ES-I3 (cell line): ENCODE measurements at regions not wholly inside any gene's neighbourhood (a gene's known extent, or its start where the extent isn't known, plus 50 kb on each side); places are given as distances from the start of the nearest gene placed in this dataset.

Source experiments
- H3K36me3 ChIP-seq: 2 replicates; pipeline ENCODE4 v1.6.1; 2013; ENCODE audit warnings: mild to moderate bottlenecking, low read length, control low read depth, moderate library complexity; ENCODE audit not compliant: insufficient read depth
- H3K4me1 ChIP-seq: 2 replicates; pipeline ENCODE4 v1.6.1; 2013; ENCODE audit warnings: mild to moderate bottlenecking, control low read depth, low read length; ENCODE audit not compliant: insufficient read depth
- H3K9ac ChIP-seq: 2 replicates; pipeline ENCODE4 v1.6.1; 2013; ENCODE audit warnings: low read depth, mild to moderate bottlenecking, low read length, moderate library complexity
- H3K9me3 ChIP-seq: 2 replicates; pipeline ENCODE4 v1.6.1; 2013; ENCODE audit warnings: mild to moderate bottlenecking, low read length, moderate library complexity; ENCODE audit not compliant: control insufficient read depth, insufficient read depth

DNA sequence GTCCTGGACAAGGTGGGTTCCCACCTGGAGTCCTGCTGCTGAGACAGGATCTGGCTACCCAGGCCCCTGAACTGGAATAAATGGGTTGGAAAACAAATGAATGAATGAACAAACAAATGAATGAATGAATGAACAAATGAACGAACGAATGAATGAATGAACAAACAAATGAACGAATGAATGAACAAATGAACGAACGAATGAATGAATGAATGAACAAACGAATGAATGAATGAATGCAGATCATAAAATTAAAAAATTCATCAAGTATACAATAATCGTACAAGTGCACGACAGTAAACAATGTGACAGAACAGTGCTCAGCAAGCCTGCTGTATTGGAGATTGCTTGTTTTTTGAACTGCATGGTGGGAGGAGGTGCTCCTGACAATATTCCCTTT is 2097.1 kb downstream of the MAT2B start:
- H3K9me3 ChIP-seq, result no peaks in the 10 kb centered on the region
- H3K4me1 ChIP-seq, result no peaks in the 10 kb centered on the region
- no peaks in the 10 kb centered on the region for H3K36me3 ChIP-seq
- H3K9ac ChIP-seq, result no peak overlapping the region

DNA sequence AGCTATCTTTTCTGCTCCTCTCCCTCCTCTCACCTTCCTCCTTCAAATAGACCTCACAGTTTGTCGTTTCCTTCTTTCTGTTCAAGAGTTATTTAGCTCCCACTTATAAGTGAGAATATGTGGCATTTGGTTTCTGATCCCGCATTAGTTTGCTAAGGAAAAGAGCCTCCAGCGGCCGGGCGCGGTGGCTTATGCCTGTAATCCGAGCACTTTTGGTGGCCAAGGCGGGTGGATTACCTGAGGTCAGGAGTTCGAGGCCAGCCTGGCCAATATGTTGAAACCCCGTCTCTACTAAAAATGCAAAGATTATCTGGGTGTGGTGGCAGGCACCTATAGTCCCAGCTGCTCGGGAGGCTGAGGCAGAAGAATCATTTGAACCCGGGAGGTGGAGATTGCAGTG is 2101.6 kb downstream of the MAT2B start:
- Histone ChIP-seq H3K4me1 (no peaks in the 10 kb centered on the region), H3K36me3 (no peaks in the 10 kb centered on the region), H3K9me3 (no peaks in the 10 kb centered on the region), H3K9ac (no peak overlapping the region)

DNA sequence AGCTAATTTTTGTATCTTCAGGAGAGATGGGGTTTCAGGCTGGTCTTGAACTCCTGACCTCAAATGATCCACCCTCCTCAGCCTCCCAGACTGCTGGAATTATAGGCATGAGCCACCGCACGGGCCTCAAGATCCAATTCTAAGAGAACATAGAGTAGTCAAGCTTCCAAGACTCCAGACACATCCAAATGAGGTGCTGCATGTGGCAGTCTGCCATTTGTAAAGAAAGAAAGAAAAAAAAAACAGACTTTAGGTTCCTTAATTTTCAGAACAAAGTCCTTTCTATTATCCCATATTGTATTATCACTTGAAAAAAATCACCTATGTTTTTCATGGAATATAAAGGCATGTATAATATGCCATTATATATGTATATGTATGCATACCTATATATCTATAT is 2104.5 kb downstream of the MAT2B start:
- Histone ChIP-seq H3K9me3 (no peaks in the 10 kb centered on the region), H3K4me1 (no peaks in the 10 kb centered on the region), H3K36me3 (no peaks in the 10 kb centered on the region), H3K9ac (no peak overlapping the region)

DNA sequence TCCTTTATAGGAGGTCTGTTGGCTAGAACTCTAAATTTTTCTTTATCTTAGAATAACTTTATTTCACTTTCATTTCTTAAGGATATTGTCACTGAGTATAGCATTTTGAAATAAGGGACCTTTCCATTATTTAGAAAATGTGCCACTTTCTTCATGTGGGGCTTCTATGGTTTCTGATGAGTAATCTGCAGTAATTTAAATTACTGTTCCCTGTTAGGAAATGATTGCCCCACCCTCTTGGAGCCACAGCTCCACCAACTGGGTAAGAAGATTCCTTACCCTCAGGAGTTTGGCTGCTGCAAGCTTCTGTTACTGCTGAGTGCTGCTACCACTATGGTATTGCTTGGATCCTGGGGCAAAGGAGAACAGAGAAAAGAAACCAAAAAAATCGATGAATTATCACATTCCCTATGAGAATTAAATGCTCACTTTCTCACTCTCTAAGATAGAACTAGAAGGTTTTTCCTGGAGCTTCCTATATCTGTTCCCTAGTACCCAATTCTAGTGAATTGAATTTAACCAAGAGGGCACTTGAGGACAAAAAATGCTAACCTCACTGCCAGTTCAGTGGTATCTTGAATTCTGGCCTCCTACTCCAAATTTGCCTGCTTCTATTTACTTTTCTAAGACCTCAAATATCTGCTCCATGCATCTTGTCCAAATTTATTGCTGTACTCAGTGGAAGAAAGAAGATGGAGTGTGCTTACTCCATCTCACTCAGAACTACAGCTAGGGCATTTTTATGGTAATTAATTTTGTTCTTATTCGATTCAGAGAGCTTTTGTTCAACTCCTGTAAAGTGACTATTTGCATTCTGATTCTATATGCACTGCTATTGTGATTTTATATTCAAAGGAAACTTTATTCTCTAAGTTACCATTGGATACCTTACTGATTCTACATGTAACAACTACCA is 2111.3 kb downstream of the MAT2B start:
- no peak overlapping the region for H3K9ac ChIP-seq
- H3K36me3 ChIP-seq, result no peaks in the 10 kb centered on the region
- no peaks in the 10 kb centered on the region for H3K9me3 ChIP-seq
- H3K4me1 ChIP-seq, result peaks cover 13% of the 10 kb centered on the region; the same call in 1 of the 2 replicates

DNA sequence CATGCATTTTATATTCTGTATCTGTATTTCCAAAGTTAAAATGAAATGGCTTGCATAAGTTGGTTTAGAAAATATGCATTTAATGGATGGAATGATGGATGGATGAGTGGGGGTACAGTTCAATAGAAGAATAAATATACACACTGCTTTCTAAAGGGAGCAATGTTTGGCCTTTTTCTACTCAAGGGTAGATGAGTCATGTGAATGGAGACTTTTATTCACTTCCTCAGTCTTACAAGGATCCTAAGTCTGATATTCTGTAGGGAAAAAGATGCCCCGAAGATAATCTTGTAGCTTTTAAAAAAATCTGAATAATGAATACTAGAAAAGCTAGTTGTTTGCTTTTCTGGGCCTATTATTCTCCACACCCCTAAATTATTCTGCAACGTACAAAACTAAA is 2112.1 kb downstream of the MAT2B start:
- no peak overlapping the region for H3K9ac ChIP-seq
- no peaks in the 10 kb centered on the region for H3K9me3 ChIP-seq
- H3K36me3 ChIP-seq, result no peaks in the 10 kb centered on the region
- peaks cover 13% of the 10 kb centered on the region; the same call in 1 of the 2 replicates for H3K4me1 ChIP-seq

DNA sequence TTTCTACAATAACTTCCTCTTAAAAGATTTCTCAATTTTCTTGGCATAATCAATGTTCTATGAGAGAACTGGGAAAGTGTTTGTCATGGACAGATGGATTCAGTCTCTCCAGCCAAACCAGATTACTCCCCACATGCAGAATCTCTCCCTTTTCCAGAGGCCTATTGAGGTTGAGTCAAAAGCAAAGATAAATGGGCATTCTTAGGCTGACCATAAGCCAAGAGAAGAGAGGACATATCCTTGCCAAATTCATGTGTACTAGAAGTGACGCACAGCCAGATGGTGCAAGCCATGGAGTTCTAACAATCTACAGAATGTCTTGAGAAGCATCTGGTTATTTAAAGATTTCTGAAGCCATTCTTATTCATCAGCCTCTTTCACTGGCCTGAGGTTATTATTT is 2115.0 kb downstream of the MAT2B start:
- H3K4me1 ChIP-seq, result peaks cover 13% of the 10 kb centered on the region; the same call in 1 of the 2 replicates

DNA sequence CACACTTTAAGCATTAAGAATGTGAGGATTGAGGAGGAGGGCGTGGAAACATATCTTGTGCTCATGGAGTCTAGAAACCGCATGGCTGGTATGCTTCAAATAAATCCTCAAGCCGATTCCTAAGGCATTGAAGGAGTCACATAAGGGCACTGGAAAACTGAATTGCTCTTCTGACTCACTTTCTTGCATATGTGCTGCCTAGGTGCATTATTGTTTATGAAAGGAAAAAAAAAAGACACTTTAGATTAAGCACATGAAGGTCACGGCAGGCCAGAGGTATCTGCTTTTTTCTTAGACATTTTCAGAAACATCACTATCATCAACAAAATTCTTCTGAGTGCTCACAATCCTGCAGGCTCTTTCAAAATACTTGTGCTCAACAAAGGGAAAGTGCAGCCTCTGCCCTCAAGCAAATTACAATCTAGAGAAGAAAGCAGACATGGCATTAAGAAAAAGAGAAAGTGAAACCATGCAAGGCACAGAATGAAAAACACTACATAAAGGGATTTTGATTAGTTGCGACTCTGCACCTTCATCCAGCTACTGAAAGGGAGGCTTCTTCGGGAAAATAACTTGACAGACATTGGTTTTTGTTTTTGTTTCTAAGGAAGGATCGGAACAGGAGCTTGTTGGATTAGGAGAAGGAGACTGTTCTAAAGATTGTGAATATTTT is 2117.6 kb downstream of the MAT2B start:
- H3K9me3 ChIP-seq, result no peaks in the 10 kb centered on the region
- H3K4me1 ChIP-seq, result peaks cover 5% of the 10 kb centered on the region; the same call in 1 of the 2 replicates
- H3K9ac ChIP-seq, result no peak overlapping the region
- no peaks in the 10 kb centered on the region for H3K36me3 ChIP-seq

More for the DNA sequence above, 2115.0 kb downstream of the MAT2B start:
- H3K9ac ChIP-seq, result no peak overlapping the region
- H3K36me3 ChIP-seq, result no peaks in the 10 kb centered on the region
- no peaks in the 10 kb centered on the region for H3K9me3 ChIP-seq

DNA sequence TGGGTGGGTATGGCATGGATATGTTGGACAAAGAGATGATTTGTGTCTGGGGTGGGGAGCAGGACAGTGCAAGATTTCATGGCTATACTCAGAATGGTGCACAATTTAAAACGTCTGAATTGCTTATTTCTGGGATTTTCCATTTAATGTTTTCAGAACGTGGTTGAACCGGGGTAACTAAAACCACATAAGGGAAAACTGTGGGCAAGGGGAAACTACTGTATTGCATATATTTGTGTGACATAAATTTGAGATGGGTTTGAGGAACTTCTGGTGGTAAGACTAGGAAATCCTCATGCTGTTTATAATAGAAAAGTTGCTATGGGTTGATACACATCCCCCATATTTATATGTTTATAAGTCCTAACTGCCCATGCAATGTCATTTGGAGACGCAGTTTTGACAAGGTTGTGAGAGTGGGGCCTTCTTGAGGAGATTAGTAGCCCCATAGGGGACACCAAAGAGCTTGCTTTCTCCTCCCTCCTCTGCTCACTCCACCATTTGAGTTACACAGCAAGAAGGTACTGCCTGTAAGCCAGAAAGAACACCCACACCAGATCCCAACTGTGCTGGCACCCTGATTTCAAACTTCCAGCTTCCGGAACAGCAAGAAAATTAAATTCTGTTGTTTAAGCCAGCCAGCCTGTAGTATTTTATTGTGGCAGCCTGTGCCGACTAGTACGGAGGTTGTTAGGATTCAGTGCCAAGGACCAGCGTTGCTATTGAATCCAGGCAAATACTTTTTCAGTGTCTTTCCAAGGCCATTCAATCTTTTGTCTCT is 2118.9 kb downstream of the MAT2B start:
- Histone ChIP-seq H3K9ac (no peak overlapping the region), H3K9me3 (no peaks in the 10 kb centered on the region), H3K36me3 (no peaks in the 10 kb centered on the region), H3K4me1 (peaks cover 5% of the 10 kb centered on the region; the same call in 1 of the 2 replicates)

DNA sequence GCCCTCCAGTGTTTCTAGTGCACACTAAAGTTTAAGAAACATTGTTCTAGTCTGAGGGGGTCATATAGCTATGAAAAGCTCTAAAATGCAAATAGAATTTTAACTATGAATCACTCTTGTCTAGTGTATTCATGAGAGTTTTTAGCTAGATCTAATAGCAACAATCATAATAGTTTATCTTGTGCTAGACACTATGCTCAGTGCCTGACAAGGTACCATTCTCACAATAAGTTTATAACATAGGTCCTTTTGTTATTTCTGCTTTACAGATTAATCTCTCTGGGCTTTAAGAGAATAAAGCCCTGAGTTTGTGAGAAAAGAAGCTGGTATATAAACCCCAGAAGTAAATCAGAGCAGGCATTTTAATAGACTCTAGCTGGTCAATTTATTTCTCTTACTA is 2120.7 kb downstream of the MAT2B start:
- Histone ChIP-seq H3K9ac (no peak overlapping the region), H3K4me1 (peaks cover 10% of the 10 kb centered on the region; the same call in 1 of the 2 replicates), H3K9me3 (no peaks in the 10 kb centered on the region)

DNA sequence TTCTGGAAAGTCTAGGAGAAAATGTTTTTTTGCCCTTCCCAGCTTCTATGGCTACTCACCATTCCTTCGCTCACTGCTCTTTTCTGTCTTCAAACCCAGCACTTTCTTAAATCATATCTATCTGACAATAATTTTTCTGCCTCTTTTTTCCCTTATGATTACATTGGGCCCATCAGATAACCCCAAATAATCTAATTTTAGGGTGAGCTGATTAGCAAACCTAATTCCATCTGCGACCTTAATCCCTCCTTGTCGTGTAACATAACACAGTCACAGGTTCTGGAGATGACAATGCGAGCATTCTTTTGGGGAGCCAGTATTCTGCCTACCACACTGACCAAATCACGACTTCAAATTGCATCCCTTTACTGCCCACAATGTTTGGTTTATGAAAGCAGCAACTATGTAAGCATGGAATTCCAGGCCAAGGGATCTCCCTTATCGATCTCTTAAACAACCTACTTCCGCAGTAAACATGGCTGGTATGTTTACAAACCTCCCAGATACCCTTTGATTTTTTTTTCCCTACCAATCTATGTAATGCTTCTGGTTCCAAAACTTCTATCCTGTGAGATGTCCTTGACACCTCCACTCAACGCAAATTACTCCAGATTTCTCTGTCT is 2122.2 kb downstream of the MAT2B start:
- H3K4me1 ChIP-seq, result peaks cover 10% of the 10 kb centered on the region; the same call in 1 of the 2 replicates
- H3K36me3 ChIP-seq, result no peaks in the 10 kb centered on the region
- no peaks in the 10 kb centered on the region for H3K9me3 ChIP-seq
- no peak overlapping the region for H3K9ac ChIP-seq

More for the DNA sequence above, 2120.7 kb downstream of the MAT2B start:
- no peaks in the 10 kb centered on the region for H3K36me3 ChIP-seq

DNA sequence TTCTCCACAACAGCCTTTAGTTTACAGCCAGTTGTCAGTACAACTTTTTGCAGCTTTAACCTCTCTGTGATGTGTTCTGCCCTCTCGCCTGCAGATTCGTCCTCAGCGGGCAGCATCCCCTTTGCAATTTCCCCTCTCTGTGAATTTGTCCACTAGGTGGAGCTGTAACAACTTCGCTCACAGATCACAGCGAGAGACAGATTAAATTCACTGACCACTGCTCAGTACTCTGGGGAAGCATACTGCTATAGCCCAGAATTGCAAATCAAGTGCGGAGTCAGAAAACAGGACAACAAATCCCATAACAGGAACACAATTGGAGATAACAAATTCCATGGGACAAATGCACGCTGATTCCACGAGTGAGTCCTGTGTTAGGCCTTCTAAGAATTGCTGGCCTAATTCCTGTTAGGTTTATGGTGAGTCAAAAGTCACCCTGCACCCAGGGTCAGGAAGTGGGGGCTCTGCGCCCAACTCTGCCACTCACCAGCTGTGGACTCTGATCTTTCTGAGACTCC is 2124.9 kb downstream of the MAT2B start:
- Histone ChIP-seq H3K9me3 (no peaks in the 10 kb centered on the region), H3K4me1 (peaks cover 16% of the 10 kb centered on the region; the same call in 1 of the 2 replicates), H3K9ac (0 out of 2 replicates have a peak overlapping the region, but pooled peaks have one; percentile 5), H3K36me3 (no peaks in the 10 kb centered on the region)

DNA sequence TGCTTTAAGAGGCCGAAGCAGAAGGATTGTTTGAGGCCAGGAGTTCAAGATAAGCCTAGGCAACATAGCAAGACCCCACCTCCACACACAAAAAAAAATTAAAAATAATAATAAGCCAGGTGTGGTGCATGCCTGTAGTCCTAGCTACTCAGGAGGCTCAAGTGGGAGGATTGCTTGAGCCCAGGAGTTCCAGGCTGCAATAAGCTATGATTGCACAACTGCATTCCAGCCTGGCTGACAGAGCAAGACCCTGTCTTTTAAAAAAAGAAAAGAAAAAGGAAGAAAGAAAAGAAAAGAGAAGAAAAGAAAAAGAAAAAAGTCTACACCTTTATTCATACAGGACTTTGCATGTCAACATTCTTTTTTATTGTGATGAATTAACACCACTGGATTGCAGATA is 2125.8 kb downstream of the MAT2B start:
- Histone ChIP-seq H3K36me3 (no peaks in the 10 kb centered on the region), H3K9ac (no peak overlapping the region), H3K9me3 (no peaks in the 10 kb centered on the region), H3K4me1 (peaks cover 13% of the 10 kb centered on the region; the same call in 1 of the 2 replicates)

DNA sequence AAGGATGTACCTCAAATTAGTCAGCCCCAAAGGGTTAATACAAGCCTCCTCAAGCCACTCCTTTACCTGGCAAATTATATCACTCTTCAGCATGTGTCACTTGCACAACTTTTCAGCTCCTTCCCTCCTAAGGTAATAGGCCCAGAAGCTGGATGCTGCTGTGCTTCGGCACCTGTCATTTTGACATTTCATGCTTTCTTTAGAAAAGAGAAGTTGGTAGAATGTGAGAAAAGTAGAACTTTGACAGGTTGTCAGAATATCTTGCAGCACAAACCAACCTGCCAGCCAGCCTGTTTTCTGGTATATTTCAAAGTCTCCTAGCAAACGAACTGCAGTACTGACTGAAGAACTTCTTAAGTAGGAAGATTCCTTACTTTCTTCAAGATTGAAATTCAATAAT is 2136.9 kb downstream of the MAT2B start:
- H3K4me1 ChIP-seq, result no peaks in the 10 kb centered on the region
- no peak overlapping the region for H3K9ac ChIP-seq
- H3K36me3 ChIP-seq, result no peaks in the 10 kb centered on the region
- no peaks in the 10 kb centered on the region for H3K9me3 ChIP-seq
